B cell (primary cell): ENCODE measurements at regions not wholly inside any gene's neighbourhood (a gene's known extent, or its start where the extent isn't known, plus 50 kb on each side); places are given as distances from the start of the nearest gene placed in this dataset.

Experiments used
- ATAC-seq: fragments of 200-7000 bp; cut with Tn5 transposase; one replicate; pipeline ENCODE4 v1.10.0; 2021; ENCODE audit warnings: low read depth, mild to moderate bottlenecking, moderate number of reproducible peaks, moderate library complexity
- CTCF ChIA-PET: fragments of 350-600 bp; sonication (Branson Sonifier 250); formaldehyde crosslinking; loops from one replicate; lab custom pipeline; 2021; ENCODE audit warnings: antibody characterized with exemption, inconsistent platforms; lab: Charles Lee
- POLR2A ChIA-PET: fragments of 350-600 bp; sonication (Branson Sonifier 250); formaldehyde crosslinking; loops from one replicate; lab custom pipeline; 2021; ENCODE audit warnings: antibody characterized with exemption; lab: Charles Lee
- DNase-seq: peaks from one replicate; pipeline ENCODE4 v3.0.0; 2013
- H2AFZ ChIP-seq: 2 replicates; pipeline ENCODE4 v1.6.1; 2012; ENCODE audit warnings: mild to moderate bottlenecking, low read depth, low read length; ENCODE audit not compliant: insufficient read depth, poor library complexity, severe bottlenecking
- H3K27ac ChIP-seq, 2 donors: 1 replicate in 1 of 2; 2 replicates in 1 of 2; pipeline ENCODE4 v1.5.1; 2012 to 2013; ENCODE audit warnings: low read length in 2 of 2, mild to moderate bottlenecking in 2 of 2, moderate library complexity in 1 of 2
- H3K27me3 ChIP-seq, 4 experiments: fragments of 200-600 bp in 1 of 4; sonication (generic) in 1 of 4; replicated peaks in 1 of 4; 1 replicate in 2 of 4; 2 replicates in 2 of 4; pipeline versions ENCODE4 v1.6.1 to v1.7.0; 2013 to 2016; ENCODE audit warnings: low read length in 3 of 4, mild to moderate bottlenecking in 2 of 4, mixed read lengths in 1 of 4, moderate library complexity in 1 of 4; ENCODE audit not compliant: insufficient read depth in 4 of 4, control insufficient read depth in 3 of 4; ENCODE audit errors: control extremely low read depth in 1 of 4
- H3K36me3 ChIP-seq, 2 experiments: replicated peaks in 1 of 2; 1 replicate in 1 of 2; 2 replicates in 1 of 2; pipeline versions ENCODE4 v1.6.1 to v1.7.1; 2013; ENCODE audit warnings: low read length in 1 of 2; ENCODE audit not compliant: insufficient read depth in 2 of 2, control insufficient read depth in 1 of 2; ENCODE audit errors: control extremely low read depth in 1 of 2, extremely low read depth in 1 of 2
- H3K4me1 ChIP-seq, 2 donors: fragments of 200-600 bp in 1 of 2; sonication (generic) in 1 of 2; 1 replicate in 1 of 2; 2 replicates in 1 of 2; pipeline versions ENCODE4 v1.5.1 to v1.6.1; 2013 to 2017; ENCODE audit warnings: low read length in 2 of 2; ENCODE audit not compliant: control insufficient read depth in 2 of 2, insufficient read depth in 2 of 2
- H3K4me2 ChIP-seq: replicated peaks from 2 replicates; pipeline ENCODE3; 2012; ENCODE audit warnings: mild to moderate bottlenecking, low read depth, low read length; ENCODE audit not compliant: poor library complexity, severe bottlenecking
- H3K4me3 ChIP-seq, 5 experiments: fragments of 200-600 bp in 1 of 5; sonication (generic) in 1 of 5; 1 replicate in 3 of 5; 2 replicates in 2 of 5; pipeline versions ENCODE4 v1.5.1 to v1.7.0; 2011 to 2016; ENCODE audit warnings: low read length in 4 of 5, mild to moderate bottlenecking in 4 of 5, low read depth in 2 of 5, control low read depth in 1 of 5, moderate library complexity in 1 of 5; ENCODE audit not compliant: insufficient read depth in 1 of 5; ENCODE audit errors: control extremely low read depth in 1 of 5, extremely low read depth in 1 of 5
- H3K79me2 ChIP-seq: fragments of 200-600 bp; sonication (generic); one replicate; pipeline ENCODE4 v1.6.0; 2016; ENCODE audit warnings: low read length; ENCODE audit not compliant: control insufficient read depth, insufficient read depth
- H3K9ac ChIP-seq: fragments of 200-600 bp; sonication (generic); 2 replicates; pipeline ENCODE4 v1.6.1; 2017; ENCODE audit warnings: mild to moderate bottlenecking, low read length, moderate library complexity
- H3K9me3 ChIP-seq, 3 donors: one replicate each; pipeline versions ENCODE4 v1.6.1 to v1.7.1; 2013; ENCODE audit warnings: low read length in 2 of 3; ENCODE audit not compliant: control insufficient read depth in 2 of 3, insufficient read depth in 1 of 3; ENCODE audit errors: control extremely low read depth in 1 of 3
- H4K20me1 ChIP-seq: 2 replicates; pipeline ENCODE4 v1.6.0; 2012; ENCODE audit warnings: mild to moderate bottlenecking, low read length; ENCODE audit not compliant: insufficient read depth, control insufficient read depth, poor library complexity, severe bottlenecking
- H3K27ac Mint-ChIP-seq: one replicate; pipeline ENCODE4 v1.8.0; 2021; ENCODE audit warnings: mixed read lengths
- H3K27me3 Mint-ChIP-seq: one replicate; pipeline ENCODE4 v1.8.0; 2021; ENCODE audit warnings: mixed read lengths
- H3K4me1 Mint-ChIP-seq: one replicate; pipeline ENCODE4 v1.8.0; 2021; ENCODE audit warnings: mixed read lengths
- H3K4me3 Mint-ChIP-seq: one replicate; pipeline ENCODE4 v1.8.0; 2021; ENCODE audit warnings: mixed read lengths
- H3K9me3 Mint-ChIP-seq: one replicate; pipeline ENCODE4 v1.8.0; 2022; ENCODE audit warnings: mixed read lengths; ENCODE audit not compliant: insufficient read depth
- EZH2 ChIP-seq: IDR thresholded peaks from 2 replicates; pipeline ENCODE4 v1.6.1; 2012; ENCODE audit warnings: borderline replicate concordance, low read depth, mild to moderate bottlenecking, moderate library complexity, low read length; ENCODE audit not compliant: insufficient read depth, poor library complexity, severe bottlenecking
- WGBS: methylation state at CpG from one replicate; pipeline ENCODE4 v1.1.5; 2013; ENCODE audit warnings: missing lambda C conversion rate; ENCODE audit not compliant: insufficient coverage; 5-methylcytosine and 5-hydroxymethylcytosine counted together
- intact Hi-C: fragments of 100-400 bp; cut with micrococcal nuclease; formaldehyde crosslinking; loops from one replicate; pipeline ENCODE4 v1.10.0; 2022
- TF ChIP-seq, protein P1 (sequence below): fragments of 200-600 bp; IDR thresholded peaks from one replicate; pipeline ENCODE4 v1.8.0; 2022; ENCODE audit warnings: antibody characterized with exemption, mild to moderate bottlenecking

DNA sequence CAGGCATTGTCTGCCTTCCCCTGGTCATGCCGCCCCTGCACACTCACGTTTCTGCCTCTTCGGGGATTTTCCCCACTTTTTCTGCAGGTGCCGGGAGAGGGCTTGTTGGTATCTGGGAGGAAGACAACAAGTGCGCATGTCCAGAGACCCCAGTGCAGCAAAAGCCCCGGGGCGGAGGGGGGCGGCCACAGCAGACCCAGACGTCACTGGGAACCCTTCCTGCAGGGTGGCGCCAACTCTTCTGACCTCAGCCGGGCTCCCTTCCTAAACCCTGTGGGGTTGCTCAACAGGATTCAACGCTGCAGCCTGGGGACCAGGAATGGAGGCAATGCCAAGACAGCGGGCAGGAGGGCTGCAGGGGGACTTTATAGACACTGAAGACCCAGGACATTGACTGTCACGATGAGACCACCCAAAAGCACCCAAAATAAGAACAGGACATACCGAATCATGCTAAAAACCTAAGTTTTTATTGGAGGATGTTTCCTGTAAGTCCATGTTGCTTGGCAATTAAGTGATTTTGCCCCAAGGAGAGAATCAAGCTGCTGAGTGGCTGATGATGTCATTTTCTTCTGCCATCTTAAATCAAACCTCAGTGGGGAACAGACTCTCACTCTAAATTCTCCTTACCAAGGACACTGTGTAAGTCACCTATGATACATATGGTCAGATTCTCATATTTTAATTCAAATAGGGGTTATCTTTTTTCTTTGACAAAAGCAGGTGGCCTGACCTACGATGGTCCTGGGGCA, 62.9 kb upstream of the SIMC1 start:
- Mint-ChIP-seq H3K27ac (no peak overlapping the region), H3K27me3 (peaks cover 51% of the 10 kb centered on the region), H3K4me1 (no peaks in the 10 kb centered on the region), H3K4me3 (no peak overlapping the region), H3K9me3 (peaks cover 2% of the 10 kb centered on the region)
- H2AFZ ChIP-seq = no peak overlapping the region
- ChIA-PET POLR2A (no interaction called here), CTCF (no interaction called here)
- H3K9me3 ChIP-seq = peaks cover 0 to 10% (median 3%) of the 10 kb centered on the region in 3 donors
- H3K36me3 ChIP-seq = no peaks in the 10 kb centered on the region
- ATAC-seq (no peak), DNase-seq (no peak)
- H3K27ac ChIP-seq = no peak overlapping the region
- TF ChIP-seq, protein P1, sequence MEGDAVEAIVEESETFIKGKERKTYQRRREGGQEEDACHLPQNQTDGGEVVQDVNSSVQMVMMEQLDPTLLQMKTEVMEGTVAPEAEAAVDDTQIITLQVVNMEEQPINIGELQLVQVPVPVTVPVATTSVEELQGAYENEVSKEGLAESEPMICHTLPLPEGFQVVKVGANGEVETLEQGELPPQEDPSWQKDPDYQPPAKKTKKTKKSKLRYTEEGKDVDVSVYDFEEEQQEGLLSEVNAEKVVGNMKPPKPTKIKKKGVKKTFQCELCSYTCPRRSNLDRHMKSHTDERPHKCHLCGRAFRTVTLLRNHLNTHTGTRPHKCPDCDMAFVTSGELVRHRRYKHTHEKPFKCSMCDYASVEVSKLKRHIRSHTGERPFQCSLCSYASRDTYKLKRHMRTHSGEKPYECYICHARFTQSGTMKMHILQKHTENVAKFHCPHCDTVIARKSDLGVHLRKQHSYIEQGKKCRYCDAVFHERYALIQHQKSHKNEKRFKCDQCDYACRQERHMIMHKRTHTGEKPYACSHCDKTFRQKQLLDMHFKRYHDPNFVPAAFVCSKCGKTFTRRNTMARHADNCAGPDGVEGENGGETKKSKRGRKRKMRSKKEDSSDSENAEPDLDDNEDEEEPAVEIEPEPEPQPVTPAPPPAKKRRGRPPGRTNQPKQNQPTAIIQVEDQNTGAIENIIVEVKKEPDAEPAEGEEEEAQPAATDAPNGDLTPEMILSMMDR = no peak
- no peak for TF ChIP-seq EZH2
- H3K4me2 ChIP-seq = no peak overlapping the region
- H3K4me3 ChIP-seq = no peak overlapping the region
- intact Hi-C loops = no loop called here
- H4K20me1 ChIP-seq = no peaks in the 10 kb centered on the region
- no peaks in the 10 kb centered on the region for H3K79me2 ChIP-seq
- WGBS = 83% methylated on average over 15 of the region's 16 CpGs
- H3K4me1 ChIP-seq = no peaks in the 10 kb centered on the region
- no peak overlapping the region for H3K9ac ChIP-seq
- H3K27me3 ChIP-seq = peaks cover 0 to 5% (median 2%) of the 10 kb centered on the region in 4 experiments

DNA sequence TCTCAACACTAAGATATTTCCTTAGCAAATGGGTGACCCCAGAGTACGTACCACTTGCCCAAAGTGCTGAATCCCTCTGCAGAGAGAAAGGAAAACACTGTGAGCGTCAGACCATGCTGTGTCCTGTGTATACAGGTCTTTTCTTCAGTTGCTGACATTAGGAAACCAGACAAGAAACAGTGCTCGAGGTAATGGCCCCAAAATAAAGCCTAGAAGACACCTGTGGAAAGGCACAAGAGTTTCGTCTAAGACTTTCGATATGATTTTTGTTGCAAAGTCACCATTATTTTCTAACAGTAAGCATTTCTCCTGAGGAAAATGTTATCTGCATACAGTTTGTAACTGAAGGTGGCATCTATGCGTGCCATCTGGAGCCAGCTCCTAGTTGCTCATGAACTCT, 62.0 kb upstream of the SIMC1 start:
- ATAC-seq (no peak), DNase-seq (no peak)
- TF ChIP-seq, protein P1 = no peak
- no peak for TF ChIP-seq EZH2
- H3K27me3 Mint-ChIP-seq = peaks cover 60% of the 10 kb centered on the region
- peaks cover 2% of the 10 kb centered on the region for H3K9me3 Mint-ChIP-seq
- H3K9me3 ChIP-seq = peaks cover 0 to 10% (median 3%) of the 10 kb centered on the region in 3 donors
- H3K27me3 ChIP-seq = peaks cover 0 to 9% (median 2%) of the 10 kb centered on the region in 4 experiments
- no peak overlapping the region for H2AFZ ChIP-seq
- ChIA-PET CTCF (no interaction called here), POLR2A (no interaction called here)
- no peaks in the 10 kb centered on the region for H3K36me3 ChIP-seq
- no peaks in the 10 kb centered on the region for H4K20me1 ChIP-seq
- intact Hi-C loops = no loop called here
- no peak overlapping the region for H3K27ac Mint-ChIP-seq
- no peaks in the 10 kb centered on the region for H3K79me2 ChIP-seq
- no peak overlapping the region for H3K4me3 ChIP-seq
- H3K4me2 ChIP-seq = no peak overlapping the region
- no peaks in the 10 kb centered on the region for H3K4me1 Mint-ChIP-seq
- H3K4me3 Mint-ChIP-seq = no peak overlapping the region
- H3K9ac ChIP-seq = no peak overlapping the region
- H3K4me1 ChIP-seq = no peaks in the 10 kb centered on the region
- WGBS = 70% methylated on average over 4 of the region's 6 CpGs
- H3K27ac ChIP-seq = no peak overlapping the region
